ENCODE measurements at regions not wholly inside any gene's neighbourhood (a gene's known extent, or its start where the extent isn't known, plus 50 kb on each side); places are given as distances from the start of the nearest gene placed in this dataset.

DNA sequence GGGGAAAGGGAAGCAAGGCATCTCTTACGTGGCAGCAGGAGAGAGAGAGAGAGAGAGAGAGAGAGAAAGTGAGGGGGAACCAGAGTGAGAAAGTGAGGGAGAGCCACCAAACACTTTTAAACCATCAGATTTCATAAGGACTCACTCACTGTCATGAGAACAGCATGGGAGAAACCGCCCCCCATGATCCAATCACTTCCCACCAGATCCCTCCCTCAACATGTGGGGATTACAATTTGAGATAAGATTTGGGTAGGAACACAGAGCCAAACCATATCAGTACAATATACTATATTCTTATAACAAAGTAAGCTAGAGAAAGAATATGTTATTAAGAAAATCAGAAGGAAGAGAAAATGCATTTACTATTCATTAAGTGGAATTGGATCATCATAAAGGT, 53.7 kb upstream of the PLXNC1 start:
- WGBS: 88% methylated on average over 2 of the region's 2 CpGs
- intact Hi-C loops (cut with DNase I): no loop called here

DNA sequence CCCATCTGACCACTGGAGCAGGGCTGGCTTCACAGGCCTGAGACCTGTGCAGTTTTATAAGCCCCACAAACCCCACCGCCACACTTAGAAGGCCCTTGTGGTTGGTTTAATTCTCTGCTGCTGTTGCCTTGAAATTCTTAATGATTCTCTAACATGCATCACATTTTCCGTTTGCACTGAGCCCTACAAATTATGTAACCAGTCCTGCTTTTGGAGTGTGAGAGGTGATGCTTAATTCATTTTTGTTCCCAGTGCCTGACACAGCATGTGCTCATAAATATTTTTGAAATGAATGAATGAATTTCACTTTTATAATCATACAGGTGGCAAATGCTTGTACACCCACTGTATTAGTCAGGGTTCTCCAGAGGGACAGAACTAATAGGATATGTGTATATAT, 52.8 kb upstream of the PLXNC1 start:
- Histone ChIP-seq H3K36me3 (no peaks in the 10 kb centered on the region), H3K27ac (no peak overlapping the region), H3K4me3 (no peak overlapping the region), H3K27me3 (replicated peaks; ENCODE audit: insufficient read depth) (no peaks in the 10 kb centered on the region), H3K4me1 (replicated peaks) (peaks cover 5% of the 10 kb centered on the region), H3K9me3 (no peaks in the 10 kb centered on the region)
- no peak for DNase-seq (ENCODE audit: low spot score)
- intact Hi-C loops (cut with DNase I): no loop called here
- TF ChIP-seq POLR2A (IDR thresholded peaks at IDR 0.05) (no peak), POLR2AphosphoS5 (IDR thresholded peaks at IDR 0.05) (no peak)
- TF ChIP-seq, protein P1, sequence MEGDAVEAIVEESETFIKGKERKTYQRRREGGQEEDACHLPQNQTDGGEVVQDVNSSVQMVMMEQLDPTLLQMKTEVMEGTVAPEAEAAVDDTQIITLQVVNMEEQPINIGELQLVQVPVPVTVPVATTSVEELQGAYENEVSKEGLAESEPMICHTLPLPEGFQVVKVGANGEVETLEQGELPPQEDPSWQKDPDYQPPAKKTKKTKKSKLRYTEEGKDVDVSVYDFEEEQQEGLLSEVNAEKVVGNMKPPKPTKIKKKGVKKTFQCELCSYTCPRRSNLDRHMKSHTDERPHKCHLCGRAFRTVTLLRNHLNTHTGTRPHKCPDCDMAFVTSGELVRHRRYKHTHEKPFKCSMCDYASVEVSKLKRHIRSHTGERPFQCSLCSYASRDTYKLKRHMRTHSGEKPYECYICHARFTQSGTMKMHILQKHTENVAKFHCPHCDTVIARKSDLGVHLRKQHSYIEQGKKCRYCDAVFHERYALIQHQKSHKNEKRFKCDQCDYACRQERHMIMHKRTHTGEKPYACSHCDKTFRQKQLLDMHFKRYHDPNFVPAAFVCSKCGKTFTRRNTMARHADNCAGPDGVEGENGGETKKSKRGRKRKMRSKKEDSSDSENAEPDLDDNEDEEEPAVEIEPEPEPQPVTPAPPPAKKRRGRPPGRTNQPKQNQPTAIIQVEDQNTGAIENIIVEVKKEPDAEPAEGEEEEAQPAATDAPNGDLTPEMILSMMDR (IDR thresholded peaks at IDR 0.05): no peak
- 92% methylated on average over 2 of the region's 2 CpGs for WGBS

More for the DNA sequence above, 53.7 kb upstream of the PLXNC1 start:
- Histone ChIP-seq H3K9me3 (no peaks in the 10 kb centered on the region), H3K36me3 (no peaks in the 10 kb centered on the region), H3K4me3 (no peak overlapping the region), H3K4me1 (replicated peaks) (peaks cover 5% of the 10 kb centered on the region), H3K27me3 (replicated peaks; ENCODE audit: insufficient read depth) (no peaks in the 10 kb centered on the region), H3K27ac (no peak overlapping the region)
- TF ChIP-seq POLR2A (IDR thresholded peaks at IDR 0.05) (no peak), POLR2AphosphoS5 (IDR thresholded peaks at IDR 0.05) (no peak)
- TF ChIP-seq, protein P1 (IDR thresholded peaks at IDR 0.05): no peak
- DNase-seq (ENCODE audit: low spot score): no peak

DNA sequence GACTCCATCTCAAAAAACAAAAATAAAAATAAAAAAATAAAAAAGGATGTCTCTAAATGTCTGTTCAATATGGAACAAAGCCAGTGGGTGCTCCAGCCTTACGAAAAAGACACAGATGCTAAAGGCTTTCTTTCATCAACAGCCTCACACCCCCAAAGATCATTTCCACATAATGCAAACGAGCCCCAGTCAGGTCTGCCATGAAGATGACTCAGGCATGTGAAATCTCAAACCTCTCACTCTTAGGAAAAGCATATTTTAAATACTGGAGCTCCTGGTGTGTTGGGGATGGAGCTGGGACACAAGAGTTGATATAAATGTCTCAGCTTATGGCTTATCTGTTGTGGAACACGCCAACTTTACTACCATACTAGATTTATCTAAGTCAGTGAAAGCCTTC, 49.9 kb upstream of the PLXNC1 start:
- Histone ChIP-seq H3K27me3 (replicated peaks; ENCODE audit: insufficient read depth) (no peaks in the 10 kb centered on the region), H3K4me1 (replicated peaks) (peaks cover 3% of the 10 kb centered on the region), H3K9me3 (no peaks in the 10 kb centered on the region), H3K4me3 (no peak overlapping the region), H3K36me3 (no peaks in the 10 kb centered on the region), H3K27ac (no peak overlapping the region)
- intact Hi-C loops (cut with DNase I): no loop called here
- TF ChIP-seq POLR2AphosphoS5 (IDR thresholded peaks at IDR 0.05): no peak
- no peak for TF ChIP-seq POLR2A (IDR thresholded peaks at IDR 0.05)
- TF ChIP-seq, protein P1 (IDR thresholded peaks at IDR 0.05): no peak
- no peak for DNase-seq (ENCODE audit: low spot score)
- WGBS: 55% methylated on average over 3 of the region's 3 CpGs
